ENCODE measurements at regions not wholly inside any gene's neighbourhood (a gene's known extent, or its start where the extent isn't known, plus 50 kb on each side); places are given as distances from the start of the nearest gene placed in this dataset.

DNA sequence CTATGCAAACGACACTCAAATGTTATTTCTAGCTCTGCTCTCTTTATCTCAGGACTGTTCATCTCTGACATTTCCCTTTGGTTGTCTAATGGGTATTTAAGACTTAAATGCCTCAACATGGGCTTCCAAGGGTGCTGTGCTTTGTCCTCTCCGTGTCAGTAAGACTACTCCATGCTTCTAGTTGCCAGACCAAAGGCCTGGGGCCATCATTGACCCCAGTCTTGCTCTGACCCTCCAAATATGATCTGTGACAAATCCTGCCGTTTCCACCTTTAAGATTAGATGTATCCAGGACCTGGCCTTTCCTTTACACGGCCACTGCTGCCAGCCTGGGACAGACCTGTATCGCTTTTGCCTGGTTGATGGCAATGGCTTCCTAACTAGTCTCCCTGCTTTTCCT, 126.3 kb upstream of the DYRK2 start:
- Histone ChIP-seq H3F3A (ENCODE audit: insufficient read depth, low read length, poor library complexity, severe bottlenecking) (no peaks in the 10 kb centered on the region), H3K36me3 (ENCODE audit: insufficient read depth, low read length) (no peaks in the 10 kb centered on the region), H3K27me3 (ENCODE audit: insufficient read depth, low read depth, low read length) (no peaks in the 10 kb centered on the region), H3K4me3 (ENCODE audit: low read length) (peak overlapping the region; percentile 15), H3K9ac (ENCODE audit: low read length) (no peak overlapping the region), H4K20me1 (ENCODE audit: insufficient read depth) (no peaks in the 10 kb centered on the region), H3K4me2 (ENCODE audit: low read length) (no peak overlapping the region), H3K79me2 (replicated peaks; ENCODE audit: insufficient read depth, low read length) (no peaks in the 10 kb centered on the region), H3K9me3 (ENCODE audit: low read length) (no peaks in the 10 kb centered on the region), H2AFZ (ENCODE audit: low read depth, low read length) (no peak overlapping the region), H3K27ac (ENCODE audit: low read length) (no peak overlapping the region), H3K9me2 (ENCODE audit: insufficient read depth, low read length) (no peaks in the 10 kb centered on the region)
- no peak for TF ChIP-seq MXI1 (conservative IDR thresholded peaks at IDR 0.05; ENCODE audit: poor library complexity, severe bottlenecking)
- no peak for TF ChIP-seq TAF1 (IDR thresholded peaks at IDR 0.05; ENCODE audit: low read depth)
- TF ChIP-seq POLR2AphosphoS5 (IDR thresholded peaks at IDR 0.05): no peak
- no peak for TF ChIP-seq EP300 (conservative IDR thresholded peaks at IDR 0.05; ENCODE audit: poor library complexity, severe bottlenecking)
- TF ChIP-seq EZH2 (IDR thresholded peaks at IDR 0.05; ENCODE audit: borderline replicate concordance, insufficient read depth, low read length, poor library complexity, severe bottlenecking): no peak
- TF ChIP-seq SMC3 (conservative IDR thresholded peaks at IDR 0.05; ENCODE audit: poor library complexity): no peak
- TF ChIP-seq, protein P1, sequence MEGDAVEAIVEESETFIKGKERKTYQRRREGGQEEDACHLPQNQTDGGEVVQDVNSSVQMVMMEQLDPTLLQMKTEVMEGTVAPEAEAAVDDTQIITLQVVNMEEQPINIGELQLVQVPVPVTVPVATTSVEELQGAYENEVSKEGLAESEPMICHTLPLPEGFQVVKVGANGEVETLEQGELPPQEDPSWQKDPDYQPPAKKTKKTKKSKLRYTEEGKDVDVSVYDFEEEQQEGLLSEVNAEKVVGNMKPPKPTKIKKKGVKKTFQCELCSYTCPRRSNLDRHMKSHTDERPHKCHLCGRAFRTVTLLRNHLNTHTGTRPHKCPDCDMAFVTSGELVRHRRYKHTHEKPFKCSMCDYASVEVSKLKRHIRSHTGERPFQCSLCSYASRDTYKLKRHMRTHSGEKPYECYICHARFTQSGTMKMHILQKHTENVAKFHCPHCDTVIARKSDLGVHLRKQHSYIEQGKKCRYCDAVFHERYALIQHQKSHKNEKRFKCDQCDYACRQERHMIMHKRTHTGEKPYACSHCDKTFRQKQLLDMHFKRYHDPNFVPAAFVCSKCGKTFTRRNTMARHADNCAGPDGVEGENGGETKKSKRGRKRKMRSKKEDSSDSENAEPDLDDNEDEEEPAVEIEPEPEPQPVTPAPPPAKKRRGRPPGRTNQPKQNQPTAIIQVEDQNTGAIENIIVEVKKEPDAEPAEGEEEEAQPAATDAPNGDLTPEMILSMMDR (IDR thresholded peaks at IDR 0.05; ENCODE audit: poor library complexity, severe bottlenecking): no peak

DNA sequence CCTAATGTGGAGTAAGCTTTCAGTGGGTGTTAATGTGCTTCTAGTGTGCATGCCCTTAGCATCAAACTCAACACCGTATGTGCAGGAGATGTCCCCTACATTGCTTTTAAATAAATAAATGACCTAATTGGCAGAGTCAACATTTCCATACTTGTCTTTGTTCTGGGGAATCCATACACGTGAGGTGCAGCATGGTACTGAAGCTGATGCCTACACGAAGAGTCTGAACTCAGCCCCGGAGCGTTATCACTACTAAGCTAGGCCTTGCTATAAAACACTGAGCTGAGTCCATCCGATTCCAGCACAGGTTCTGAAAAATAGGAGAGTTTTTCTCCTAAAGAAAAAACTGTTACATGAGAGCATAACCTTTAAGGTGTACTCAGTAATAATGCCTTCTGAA, 125.0 kb upstream of the DYRK2 start:
- H3K4me3 ChIP-seq (ENCODE audit: low read length): no peak overlapping the region
- H3K79me2 ChIP-seq (replicated peaks; ENCODE audit: insufficient read depth, low read length): no peaks in the 10 kb centered on the region
- no peaks in the 10 kb centered on the region for H3K9me2 ChIP-seq (ENCODE audit: insufficient read depth, low read length)
- H3F3A ChIP-seq (ENCODE audit: insufficient read depth, low read length, poor library complexity, severe bottlenecking): no peaks in the 10 kb centered on the region
- H3K9ac ChIP-seq (ENCODE audit: low read length): no peak overlapping the region
- no peaks in the 10 kb centered on the region for H3K9me3 ChIP-seq (ENCODE audit: low read length)
- no peak overlapping the region for H3K4me2 ChIP-seq (ENCODE audit: low read length)
- H3K36me3 ChIP-seq (ENCODE audit: insufficient read depth, low read length): no peaks in the 10 kb centered on the region
- H2AFZ ChIP-seq (ENCODE audit: low read depth, low read length): no peak overlapping the region
- TF ChIP-seq, protein P1 (IDR thresholded peaks at IDR 0.05; ENCODE audit: poor library complexity, severe bottlenecking): no peak
- TF ChIP-seq EP300 (conservative IDR thresholded peaks at IDR 0.05; ENCODE audit: poor library complexity, severe bottlenecking) (no peak), MXI1 (conservative IDR thresholded peaks at IDR 0.05; ENCODE audit: poor library complexity, severe bottlenecking) (no peak), RAD21 (conservative IDR thresholded peaks at IDR 0.05) (no peak), SMC3 (conservative IDR thresholded peaks at IDR 0.05; ENCODE audit: poor library complexity) (no peak), EZH2 (IDR thresholded peaks at IDR 0.05; ENCODE audit: borderline replicate concordance, insufficient read depth, low read length, poor library complexity, severe bottlenecking) (no peak)
- TF ChIP-seq, protein P2, sequence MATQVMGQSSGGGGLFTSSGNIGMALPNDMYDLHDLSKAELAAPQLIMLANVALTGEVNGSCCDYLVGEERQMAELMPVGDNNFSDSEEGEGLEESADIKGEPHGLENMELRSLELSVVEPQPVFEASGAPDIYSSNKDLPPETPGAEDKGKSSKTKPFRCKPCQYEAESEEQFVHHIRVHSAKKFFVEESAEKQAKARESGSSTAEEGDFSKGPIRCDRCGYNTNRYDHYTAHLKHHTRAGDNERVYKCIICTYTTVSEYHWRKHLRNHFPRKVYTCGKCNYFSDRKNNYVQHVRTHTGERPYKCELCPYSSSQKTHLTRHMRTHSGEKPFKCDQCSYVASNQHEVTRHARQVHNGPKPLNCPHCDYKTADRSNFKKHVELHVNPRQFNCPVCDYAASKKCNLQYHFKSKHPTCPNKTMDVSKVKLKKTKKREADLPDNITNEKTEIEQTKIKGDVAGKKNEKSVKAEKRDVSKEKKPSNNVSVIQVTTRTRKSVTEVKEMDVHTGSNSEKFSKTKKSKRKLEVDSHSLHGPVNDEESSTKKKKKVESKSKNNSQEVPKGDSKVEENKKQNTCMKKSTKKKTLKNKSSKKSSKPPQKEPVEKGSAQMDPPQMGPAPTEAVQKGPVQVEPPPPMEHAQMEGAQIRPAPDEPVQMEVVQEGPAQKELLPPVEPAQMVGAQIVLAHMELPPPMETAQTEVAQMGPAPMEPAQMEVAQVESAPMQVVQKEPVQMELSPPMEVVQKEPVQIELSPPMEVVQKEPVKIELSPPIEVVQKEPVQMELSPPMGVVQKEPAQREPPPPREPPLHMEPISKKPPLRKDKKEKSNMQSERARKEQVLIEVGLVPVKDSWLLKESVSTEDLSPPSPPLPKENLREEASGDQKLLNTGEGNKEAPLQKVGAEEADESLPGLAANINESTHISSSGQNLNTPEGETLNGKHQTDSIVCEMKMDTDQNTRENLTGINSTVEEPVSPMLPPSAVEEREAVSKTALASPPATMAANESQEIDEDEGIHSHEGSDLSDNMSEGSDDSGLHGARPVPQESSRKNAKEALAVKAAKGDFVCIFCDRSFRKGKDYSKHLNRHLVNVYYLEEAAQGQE (IDR thresholded peaks at IDR 0.05; ENCODE audit: borderline replicate concordance): no peak
- H4K20me1 ChIP-seq (ENCODE audit: insufficient read depth): no peaks in the 10 kb centered on the region
- no peak overlapping the region for H3K27ac ChIP-seq (ENCODE audit: low read length)
- no peaks in the 10 kb centered on the region for H3K27me3 ChIP-seq (ENCODE audit: insufficient read depth, low read depth, low read length)

All from neural cell (in vitro differentiated cells).